HG03039 (cell line): ENCODE measurements at regions not wholly inside any gene's neighbourhood (a gene's known extent, or its start where the extent isn't known, plus 50 kb on each side); places are given as distances from the start of the nearest gene placed in this dataset.

Source experiments
- ATAC-seq: cut with Tn5 transposase; IDR thresholded peaks from one replicate; pipeline ENCODE4 v1.9.1; 2021; ENCODE audit warnings: mild to moderate bottlenecking, moderate library complexity; ENCODE audit not compliant: unreplicated experiment

DNA sequence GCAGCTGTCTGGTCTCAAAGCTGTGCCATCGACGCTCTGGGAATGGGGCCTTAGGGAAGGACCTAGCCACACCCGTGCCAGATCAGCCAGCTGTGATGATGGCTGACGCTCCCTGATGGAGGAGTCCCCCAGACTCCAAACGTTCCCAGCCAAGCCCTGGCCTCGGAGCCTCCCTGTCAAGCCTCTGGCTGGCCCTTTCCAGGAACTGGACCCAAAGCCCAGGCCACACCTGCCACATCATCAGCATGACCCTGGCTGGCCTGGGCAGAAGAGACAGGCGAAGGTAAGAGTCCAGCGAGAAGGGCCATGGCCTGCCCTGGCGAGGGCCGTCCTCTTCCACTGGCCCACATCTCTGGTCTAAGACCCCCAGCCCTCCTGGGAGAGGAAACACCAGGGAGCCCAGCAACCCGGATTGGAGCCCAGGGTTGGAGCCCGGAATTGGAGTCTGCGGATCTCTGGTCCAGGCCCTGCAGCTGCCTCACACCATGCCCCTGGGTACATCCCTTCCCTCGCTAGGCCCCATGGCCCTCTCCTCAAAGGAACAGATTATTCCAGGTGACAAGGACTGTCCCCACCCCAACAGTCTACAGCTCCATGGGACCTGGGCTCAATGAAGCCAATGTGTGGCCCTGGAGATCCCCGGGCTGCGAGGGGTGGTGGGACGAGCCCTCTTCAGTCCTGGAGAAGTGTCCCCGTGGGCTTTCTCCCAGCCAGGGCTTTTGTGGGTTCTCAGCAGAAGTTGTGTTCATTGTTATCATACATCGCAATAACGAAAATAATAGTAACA is 105.1 kb upstream of the TNRC6C start:
- no peak for ATAC-seq

DNA sequence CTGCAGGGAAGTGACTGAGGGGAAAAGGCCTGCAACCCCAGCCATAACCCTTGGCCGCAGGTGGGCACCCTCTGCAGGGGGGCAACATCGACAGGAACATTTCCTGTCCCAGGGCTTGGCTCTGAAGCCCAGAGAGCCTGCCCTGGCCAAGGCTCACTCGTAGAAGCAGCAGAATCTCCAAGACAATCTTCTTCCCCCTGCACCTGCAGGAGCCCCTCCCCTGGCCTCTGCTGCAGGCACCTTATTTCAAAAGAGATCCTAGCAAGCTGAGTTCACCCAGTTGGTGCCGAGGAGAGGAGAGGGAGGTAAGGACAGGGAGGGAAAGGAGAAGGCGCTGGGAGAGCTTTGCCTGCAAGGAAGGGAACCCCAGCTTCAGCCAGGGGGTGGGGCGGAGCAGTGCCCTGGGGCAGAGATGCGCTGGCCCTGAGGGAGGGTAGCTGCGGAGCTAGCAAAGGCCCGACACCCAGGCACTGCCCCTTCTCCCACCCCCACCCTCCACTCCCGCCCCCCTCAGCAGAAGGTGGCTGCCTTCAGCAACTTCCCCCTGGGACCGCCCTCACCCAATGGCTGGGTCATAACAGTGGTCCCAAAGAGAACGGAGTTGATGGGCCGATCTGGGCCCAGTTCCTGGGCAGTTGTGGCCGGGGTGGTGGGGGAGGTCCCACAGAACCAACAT is 104.3 kb upstream of the TNRC6C start:
- no peak for ATAC-seq

DNA sequence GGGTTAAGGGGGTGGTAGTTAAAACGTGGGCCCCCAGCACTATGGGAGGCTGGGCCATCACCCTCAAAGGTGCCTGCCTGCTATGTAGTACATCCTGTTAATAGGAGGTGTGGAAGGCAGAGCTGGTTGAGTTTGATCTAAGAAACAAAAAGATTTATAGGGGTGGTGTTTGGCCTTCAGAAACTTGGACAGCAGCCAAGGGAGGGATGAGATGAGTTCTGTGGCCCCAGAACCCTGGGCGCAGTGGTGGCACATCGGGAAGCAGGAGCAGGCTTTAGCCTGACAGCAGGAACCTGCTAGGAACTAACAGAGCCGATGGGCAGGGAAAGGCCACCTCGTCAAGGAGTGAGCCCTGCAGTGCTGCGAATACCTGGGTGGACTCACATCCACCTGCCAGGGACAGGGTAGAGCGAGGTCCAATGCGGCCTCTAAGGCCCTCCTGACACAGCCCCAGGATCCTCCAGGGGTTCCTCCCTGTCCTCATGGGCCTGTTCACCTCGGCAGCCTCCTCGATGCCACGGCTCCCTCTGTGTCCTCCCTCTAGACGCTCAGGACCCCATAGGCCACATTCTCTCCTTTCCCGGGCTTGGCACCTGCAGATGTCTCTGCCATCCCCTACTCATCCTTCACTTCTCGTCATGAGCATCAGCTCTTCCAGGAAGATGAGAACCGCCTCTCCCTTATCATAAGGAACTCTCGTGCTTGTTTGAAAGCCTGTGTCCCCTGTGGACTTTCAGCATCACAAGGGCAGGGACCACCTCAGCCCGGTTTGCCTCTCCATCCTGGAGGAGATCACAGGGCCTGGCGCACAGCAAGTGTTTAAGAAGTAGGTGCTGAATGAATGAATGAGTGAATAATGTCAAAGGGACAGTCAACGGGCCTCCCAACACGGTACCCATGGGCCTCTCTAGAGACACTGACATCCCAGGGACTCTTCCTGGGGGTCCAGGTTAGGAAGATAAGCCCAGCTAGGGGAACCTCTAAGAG is 103.5 kb upstream of the TNRC6C start:
- ATAC-seq, result no peak

DNA sequence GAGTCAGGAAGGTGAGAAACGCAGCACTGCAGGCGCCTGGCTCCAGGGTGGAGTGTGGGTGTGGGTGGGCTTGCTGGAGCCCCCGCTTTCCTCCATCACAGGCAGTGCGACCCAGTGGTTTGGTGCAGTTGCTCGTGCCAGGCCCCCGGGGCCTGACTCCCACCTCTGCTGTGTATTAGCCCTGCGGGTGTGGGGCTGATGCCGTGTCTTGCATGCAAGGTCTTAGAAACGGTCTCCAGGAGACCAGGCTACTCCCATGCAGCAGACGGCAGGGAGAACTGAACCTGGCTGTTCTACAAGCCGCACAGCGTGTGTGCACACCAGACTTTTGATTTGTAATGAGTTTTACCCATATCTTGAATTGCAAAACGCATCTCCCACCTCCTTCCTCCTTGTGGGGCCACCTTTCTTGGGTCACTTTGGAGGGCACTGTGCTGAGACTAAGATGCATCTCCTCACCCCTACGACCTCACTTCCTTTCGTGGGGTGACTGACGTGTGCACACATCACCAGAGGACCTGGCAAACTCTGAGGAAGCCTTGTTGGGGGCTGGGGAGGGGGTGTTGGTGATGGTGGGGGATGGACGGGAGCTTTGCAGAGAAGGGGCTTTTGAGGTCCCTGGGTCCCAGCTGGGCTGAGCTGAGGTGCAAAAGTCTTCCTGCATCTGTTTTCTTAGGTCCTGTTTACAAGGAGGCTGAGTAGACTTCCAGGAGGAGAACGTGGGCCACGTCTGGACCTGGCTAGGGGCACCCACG is 101.8 kb upstream of the TNRC6C start:
- no peak for ATAC-seq

DNA sequence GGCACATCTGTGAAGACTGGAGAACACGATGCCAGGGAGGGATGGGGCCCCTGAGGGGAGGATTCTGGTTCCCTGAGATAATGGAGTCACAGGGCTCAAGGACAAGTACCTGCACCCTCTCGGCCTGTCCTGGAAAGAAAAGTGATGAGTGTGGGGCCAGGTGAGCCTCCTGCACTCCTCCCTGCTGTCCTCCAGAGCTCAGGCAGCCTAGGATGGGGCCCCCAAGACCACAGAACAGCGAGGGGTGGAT is 101.3 kb upstream of the TNRC6C start:
- ATAC-seq, result no peak

DNA sequence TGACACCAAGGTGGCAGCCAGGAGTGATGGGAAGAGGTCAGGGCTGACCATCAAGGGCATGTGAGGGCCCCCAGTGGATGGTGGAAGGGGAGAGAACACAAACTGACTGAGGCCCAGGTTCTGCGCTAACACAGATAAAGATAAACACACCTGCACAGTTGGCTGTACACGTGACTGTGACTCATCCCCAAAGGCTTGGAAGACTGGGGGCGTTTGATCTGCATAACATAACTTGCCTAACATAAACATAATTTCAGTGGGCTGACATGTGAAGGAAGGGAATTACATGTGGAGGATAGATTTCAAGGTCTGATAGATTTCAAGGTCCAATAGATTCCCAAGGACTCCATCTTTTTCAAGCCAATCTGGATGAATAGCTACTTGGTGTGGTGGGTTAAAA is 100.9 kb upstream of the TNRC6C start:
- no peak for ATAC-seq

DNA sequence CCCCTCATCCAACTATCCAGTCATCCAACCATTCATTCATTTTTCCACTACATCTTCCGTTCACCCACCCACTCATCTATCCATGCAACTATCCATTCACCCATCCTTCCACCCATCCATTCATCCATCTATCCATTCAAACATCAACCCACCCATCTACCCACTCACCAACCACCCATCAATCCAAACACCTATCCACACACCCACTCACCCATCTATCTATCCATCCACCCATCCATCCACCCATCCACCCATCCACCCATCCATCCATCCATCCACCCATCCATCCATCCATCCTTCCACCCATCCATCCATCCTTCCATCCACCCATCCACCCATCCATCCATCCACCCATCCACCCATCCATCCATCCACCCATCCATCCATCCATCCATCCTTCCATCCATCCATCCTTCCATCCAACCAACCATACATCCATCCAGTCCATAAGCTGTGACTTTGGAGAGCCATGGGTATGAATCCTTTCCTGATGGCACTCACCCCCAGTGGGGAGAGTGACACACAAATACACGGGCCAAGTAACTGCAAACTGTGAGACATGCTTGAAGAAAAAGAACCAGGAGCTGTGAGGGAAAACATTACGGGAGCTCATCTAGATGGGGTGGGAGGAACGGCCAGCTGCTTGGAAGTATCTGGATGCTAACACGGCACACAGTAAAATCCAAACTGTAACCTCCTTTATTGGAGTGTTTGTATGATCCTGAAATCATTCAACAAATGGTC is 100.0 kb upstream of the TNRC6C start:
- ATAC-seq, result no peak

DNA sequence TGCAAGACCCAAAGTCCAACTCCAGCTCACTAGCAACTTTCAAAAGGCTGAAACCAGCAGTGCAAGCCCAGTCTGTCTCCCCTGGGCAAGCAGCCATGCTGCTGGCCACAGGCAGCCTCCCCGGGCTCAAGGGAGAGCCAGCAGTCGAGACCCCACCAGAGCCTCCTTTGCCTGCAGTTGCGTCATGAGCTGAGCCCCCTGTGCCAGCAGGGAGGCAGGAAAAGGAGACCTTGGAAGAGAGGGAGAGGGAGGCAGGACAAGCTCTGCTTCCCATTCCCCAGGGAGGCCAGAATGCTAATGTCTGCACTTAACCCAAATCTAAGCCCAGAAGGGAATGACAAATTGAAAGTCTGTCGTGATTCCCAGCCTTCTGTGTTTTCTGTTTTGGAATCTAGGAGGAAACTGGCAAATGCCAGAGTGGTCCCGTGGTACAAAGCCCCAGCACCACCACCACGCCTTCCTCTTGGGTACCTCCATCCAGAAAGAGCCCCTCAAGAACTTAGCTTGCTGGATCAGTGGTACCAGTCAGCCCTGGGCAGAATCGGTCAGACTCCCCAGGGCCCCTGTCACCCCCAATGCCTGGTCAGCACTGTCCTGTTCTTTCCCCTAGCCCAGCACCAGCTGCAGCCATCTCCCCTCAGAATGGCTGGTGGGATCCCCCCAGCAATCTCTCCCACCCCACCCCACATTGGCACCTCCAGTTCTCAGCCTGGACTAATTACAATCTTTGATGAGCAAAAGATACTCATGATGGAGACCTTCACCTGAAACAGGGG is 99.3 kb upstream of the TNRC6C start:
- ATAC-seq, result no peak

DNA sequence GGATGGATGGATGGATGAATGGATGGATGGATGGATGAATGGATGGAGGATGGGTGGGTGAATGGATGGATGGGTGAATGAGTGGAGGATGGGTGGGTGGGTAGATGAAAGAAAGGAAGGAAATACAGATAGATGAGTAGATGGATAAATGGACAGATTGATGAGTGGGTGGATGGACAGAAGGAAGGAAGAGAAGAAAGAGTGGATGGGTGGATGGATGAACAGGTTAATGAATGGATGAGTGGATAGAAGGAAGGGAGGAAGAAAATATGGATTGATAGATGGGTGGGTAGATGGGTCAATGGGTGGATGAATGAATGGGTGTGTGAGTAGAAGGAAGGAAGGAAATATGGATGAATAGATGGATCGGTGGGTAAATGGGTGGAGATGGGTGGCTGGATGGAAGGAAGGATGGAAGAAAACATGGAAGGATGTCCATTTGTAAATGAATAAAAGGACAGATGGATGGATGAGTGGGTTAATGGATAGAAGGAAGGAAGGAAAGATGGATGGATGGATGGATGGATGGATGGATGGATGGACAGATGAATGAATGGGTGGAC is 97.3 kb upstream of the TNRC6C start:
- no peak for ATAC-seq

DNA sequence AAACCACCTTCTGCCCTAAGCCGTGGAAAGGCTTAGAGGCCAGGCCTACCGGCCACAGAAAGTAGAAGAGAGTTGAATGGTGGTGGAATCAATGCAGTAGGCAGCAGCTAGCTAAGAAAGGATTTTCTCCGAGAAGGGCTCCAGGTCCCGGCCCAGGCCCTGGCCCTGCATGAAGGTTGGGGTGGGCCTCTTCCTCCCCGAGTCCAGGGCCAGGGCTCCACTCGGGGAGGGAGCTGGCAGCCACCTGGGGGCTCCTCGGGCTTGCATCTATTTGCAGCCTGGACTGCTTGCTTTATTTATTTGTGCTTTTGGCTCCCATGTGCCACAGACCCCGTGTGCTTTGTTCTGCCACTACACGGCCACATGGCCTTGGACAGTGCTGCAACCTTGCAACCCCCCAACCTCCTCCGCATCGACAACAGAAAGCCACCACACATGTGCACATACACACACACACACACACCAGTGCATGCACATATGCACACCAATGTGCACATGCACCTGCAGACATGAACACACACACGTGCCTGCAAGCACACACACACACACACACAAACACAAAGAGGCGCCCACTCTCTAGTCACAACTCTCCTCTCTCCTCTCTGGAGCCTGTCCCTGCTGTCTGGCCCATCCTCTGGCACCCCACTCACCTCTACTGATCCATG is 96.4 kb upstream of the TNRC6C start:
- ATAC-seq, result no peak

DNA sequence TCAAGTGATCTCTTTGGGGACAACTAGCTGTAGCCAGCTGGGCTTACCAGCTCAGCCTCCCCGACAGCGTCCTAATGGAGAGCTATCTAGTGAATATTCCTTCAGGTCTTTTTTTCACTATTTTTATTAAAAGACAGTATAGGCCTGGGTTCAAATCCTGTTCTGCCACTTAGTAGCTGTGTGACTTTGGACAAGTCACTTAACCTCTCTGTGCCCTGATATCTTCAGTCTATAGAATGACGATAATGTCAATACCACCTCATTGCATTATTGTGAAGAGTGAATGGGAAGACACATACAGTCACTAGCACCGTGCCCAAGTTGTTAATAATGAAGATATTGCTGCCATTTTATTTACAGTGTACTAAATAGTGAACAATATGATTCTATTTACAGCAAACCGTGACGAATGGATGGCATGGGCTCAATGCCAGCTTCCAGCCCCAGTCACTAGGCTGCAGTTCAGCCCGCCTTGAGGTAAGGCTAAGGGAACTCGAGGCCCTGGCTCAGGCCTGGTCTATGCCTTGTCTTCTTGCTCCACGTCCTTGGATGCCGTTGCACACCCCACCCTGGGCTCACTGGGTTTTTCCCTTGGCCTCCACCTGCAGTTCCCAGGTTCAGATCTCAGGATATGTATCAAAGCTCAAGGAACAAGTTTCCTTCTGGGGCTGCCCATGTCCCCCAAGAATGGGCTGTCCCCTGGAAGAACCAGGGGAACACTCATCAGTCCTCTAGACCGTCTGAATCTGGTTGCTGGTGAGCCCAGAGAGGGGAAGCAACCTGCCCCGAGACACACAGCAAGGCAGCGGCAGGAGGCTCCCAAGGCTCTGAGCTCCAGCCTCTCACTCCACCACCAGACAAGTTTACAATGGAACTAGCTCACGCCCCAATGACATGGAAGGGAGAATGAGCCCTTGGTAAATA is 95.4 kb upstream of the TNRC6C start:
- no peak for ATAC-seq

DNA sequence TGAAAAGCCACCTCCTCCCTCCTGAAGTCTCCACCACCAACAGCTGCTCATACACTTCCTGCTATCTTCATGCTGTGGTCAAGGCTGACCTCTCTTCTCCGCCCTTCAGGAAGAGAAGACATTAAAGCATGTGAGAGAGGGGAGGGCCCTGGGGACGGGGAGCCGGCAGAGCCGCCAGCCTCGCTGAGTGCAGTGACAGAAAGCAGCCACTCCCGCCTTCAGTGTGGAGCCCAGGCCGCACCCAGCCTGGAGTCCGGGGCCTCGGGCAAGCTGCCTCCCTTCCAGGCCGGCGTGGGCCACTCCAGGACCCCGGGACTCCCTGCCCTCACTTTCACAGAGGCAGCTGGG is 94.7 kb upstream of the TNRC6C start:
- no peak for ATAC-seq

DNA sequence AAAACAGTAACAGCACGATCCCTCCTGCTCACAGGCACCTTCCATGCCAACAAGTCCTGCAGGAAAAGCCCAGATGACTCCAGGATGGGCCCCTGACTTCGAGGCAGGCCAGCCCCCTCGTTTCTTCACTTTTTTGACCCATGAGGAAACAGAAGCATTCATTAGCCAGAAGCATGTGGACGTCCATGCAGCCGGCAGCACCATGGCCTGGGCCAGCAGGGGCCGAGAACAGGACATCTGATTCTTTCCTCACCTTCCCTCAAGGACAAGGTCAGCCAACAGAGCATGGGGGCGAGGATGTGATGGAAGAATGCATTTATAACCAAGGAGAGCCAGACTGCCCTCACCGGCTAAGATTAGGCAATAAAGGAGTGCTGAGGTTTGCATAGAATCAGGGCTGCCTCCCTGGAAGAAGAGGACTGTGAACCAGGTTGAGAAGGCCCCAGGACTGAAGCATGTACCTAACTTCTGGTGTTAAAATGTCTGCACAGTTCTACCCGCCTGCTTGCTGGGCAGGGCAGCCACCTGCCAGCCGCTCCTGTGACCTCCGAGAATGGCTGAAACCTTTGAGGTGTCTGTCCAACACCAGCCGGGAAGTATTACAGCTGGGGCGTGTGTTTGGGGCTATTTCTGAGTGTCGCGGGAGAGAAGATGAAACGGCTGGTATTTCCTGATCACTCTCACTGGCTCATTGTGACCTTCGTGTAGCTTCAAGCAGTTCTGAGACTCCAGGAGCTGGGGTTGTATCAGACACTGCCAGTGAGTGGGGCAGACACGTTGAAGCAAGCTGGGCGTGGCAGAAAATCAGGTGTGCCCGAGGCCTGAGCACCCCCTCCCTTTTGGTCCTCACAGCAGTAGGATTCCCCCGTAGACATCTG is 94.0 kb upstream of the TNRC6C start:
- ATAC-seq, result no peak

DNA sequence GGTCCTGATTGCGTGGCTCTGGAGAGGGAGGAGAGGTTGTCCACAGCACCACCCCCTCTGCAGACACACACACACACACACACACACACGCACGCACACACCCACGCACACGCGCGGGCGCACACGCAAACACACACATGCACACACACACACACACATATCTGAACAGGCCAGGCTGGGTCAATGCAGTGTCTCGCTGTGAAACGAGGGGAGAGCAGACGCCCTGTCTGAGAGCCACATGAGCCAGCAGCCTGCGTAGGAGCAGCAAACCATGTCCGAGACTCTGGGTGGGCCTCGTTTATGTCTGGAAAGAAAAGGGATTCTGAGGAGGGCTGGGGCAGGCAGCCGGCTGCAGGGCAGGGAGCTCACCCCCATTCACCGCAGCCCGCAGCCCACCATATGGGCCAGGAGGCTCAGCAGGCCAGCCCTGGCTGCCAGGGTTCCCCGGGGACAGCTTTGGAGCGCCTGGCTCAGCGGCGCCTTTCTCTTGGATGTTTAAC is 93.3 kb upstream of the TNRC6C start:
- ATAC-seq, result no peak

DNA sequence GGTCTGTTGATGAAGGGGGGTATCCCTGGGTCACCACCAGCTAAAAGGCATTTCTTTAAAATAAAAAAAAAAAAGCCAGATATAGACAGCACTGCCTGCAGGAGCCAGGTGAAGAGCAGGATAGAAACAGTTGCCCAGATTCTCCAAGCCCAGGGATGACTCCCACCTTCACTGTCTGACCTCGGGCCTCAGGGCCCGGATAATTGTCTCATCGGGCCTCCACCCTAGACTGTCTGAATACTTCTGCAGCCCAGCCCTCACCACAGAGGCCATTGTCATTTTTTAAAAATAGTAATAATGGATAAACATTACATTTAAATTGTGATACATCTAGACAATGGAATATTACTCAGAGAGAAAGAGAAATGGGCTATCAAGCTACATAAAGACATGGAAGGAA is 92.8 kb upstream of the TNRC6C start:
- no peak for ATAC-seq

DNA sequence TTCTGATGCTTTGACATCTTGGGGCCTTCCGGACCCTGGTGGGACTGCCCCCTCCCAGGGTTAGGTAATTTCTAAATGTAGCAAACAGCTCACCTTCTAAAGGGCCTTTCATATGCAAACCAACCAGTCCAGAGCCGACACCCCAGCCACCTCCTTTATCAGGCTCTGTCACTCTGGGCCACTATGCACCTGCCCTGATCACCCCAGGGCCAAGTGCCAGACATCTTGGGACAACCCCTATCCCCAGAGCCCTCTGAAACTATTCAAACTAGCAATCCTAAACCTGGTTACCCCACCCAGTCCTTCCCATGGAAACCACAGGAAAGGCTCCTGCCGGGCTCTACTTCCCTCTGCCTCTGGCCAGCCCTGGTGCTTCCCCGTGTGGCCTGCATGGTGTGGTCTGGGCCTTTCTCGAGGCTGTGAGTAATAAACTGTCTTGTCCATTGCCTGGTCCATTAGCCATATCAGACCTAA is 91.2 kb upstream of the TNRC6C start:
- no peak for ATAC-seq
